ENCODE measurements at regions not wholly inside any gene's neighbourhood (a gene's known extent, or its start where the extent isn't known, plus 50 kb on each side); places are given as distances from the start of the nearest gene placed in this dataset.

- DNase-seq (ENCODE audit: low read depth): no peak
These were observed 1548.2 kb upstream of the CELF4 start for GRCh38 chr18:39113790-39114189.

GRCh38 chr18:39105104-39105503 is 1539.5 kb upstream of the CELF4 start:
- DNase-seq (ENCODE audit: low read depth): no peak

GRCh38 chr18:39072970-39073369 is 1507.4 kb upstream of the CELF4 start:
- no peak for DNase-seq (ENCODE audit: low read depth)

- no peak for DNase-seq (ENCODE audit: low read depth)
These were observed 1496.8 kb upstream of the CELF4 start for GRCh38 chr18:39062426-39062825.

- DNase-seq (ENCODE audit: low read depth): no peak
These were observed 1492.9 kb upstream of the CELF4 start for GRCh38 chr18:39058386-39059000.

- DNase-seq (ENCODE audit: low read depth): no peak
These were observed 1491.9 kb upstream of the CELF4 start for GRCh38 chr18:39057423-39058064.

- DNase-seq (ENCODE audit: low read depth): no peak
These were observed 1488.0 kb upstream of the CELF4 start for GRCh38 chr18:39053571-39053970.

- no peak for DNase-seq (ENCODE audit: low read depth)
These were observed 1485.4 kb upstream of the CELF4 start for GRCh38 chr18:39051013-39051412.

GRCh38 chr18:39039813-39040212 is 1474.2 kb upstream of the CELF4 start:
- no peak for DNase-seq (ENCODE audit: low read depth)

- no peak for DNase-seq (ENCODE audit: low read depth)
These were observed 1472.3 kb upstream of the CELF4 start for GRCh38 chr18:39037925-39038324.

- no peak for DNase-seq (ENCODE audit: low read depth)
These were observed 1467.7 kb upstream of the CELF4 start for GRCh38 chr18:39033312-39033711.

- DNase-seq (ENCODE audit: low read depth): no peak
These were observed 1466.0 kb upstream of the CELF4 start for GRCh38 chr18:39031647-39032046.

- DNase-seq (ENCODE audit: low read depth): no peak
These were observed 1464.6 kb upstream of the CELF4 start for GRCh38 chr18:39030124-39030655.

- no peak for DNase-seq (ENCODE audit: low read depth)
These were observed 1459.9 kb upstream of the CELF4 start for GRCh38 chr18:39025531-39025930.

GRCh38 chr18:39019989-39020388 is 1454.4 kb upstream of the CELF4 start:
- DNase-seq (ENCODE audit: low read depth): no peak

GRCh38 chr18:39007031-39007902 is 1441.7 kb upstream of the CELF4 start:
- no peak for DNase-seq (ENCODE audit: low read depth)

GRCh38 chr18:38996056-38996455 is 1430.5 kb upstream of the CELF4 start:
- no peak for DNase-seq (ENCODE audit: low read depth)

GRCh38 chr18:38993342-38993741 is 1427.7 kb upstream of the CELF4 start:
- DNase-seq (ENCODE audit: low read depth): no peak

- DNase-seq (ENCODE audit: low read depth): no peak
These were observed 1419.4 kb upstream of the CELF4 start for GRCh38 chr18:38984968-38985367.

GRCh38 chr18:38982072-38982471 is 1416.5 kb upstream of the CELF4 start:
- DNase-seq (ENCODE audit: low read depth): no peak

GRCh38 chr18:38981389-38981788 is 1415.8 kb upstream of the CELF4 start:
- no peak for DNase-seq (ENCODE audit: low read depth)

- DNase-seq (ENCODE audit: low read depth): no peak
These were observed 1414.8 kb upstream of the CELF4 start for GRCh38 chr18:38980420-38980819.

GRCh38 chr18:38972571-38972970 is 1407.0 kb upstream of the CELF4 start:
- no peak for DNase-seq (ENCODE audit: low read depth)

All from activated T-helper 9 cell treated with anti-CD3 and anti-CD28 coated beads, Interleukin-2, amount 50 U/mL, for 16 hours (primary cell).